A673 (cell line): ENCODE measurements at regions not wholly inside any gene's neighbourhood (a gene's known extent, or its start where the extent isn't known, plus 50 kb on each side); places are given as distances from the start of the nearest gene placed in this dataset.

Source experiments
- EZH2 ChIP-seq: fragments of 200-600 bp; sonication (generic); IDR thresholded peaks from 2 replicates; pipeline ENCODE4 v1.6.1; 2017; ENCODE audit warnings: borderline replicate concordance, low read depth, mild to moderate bottlenecking, mixed read lengths, antibody characterized with exemption, low read length; ENCODE audit not compliant: poor library complexity, severe bottlenecking
- TF ChIP-seq, protein P1 (sequence below): fragments of 300-800, 200-600 bp; sonication (generic); conservative IDR thresholded peaks from 2 replicates; pipeline ENCODE4 v1.5.1; 2017; ENCODE audit warnings: low read depth, mild to moderate bottlenecking, antibody characterized with exemption, low read length, moderate library complexity, mixed read lengths

GRCh38 chr5:88474574-88474973, 205.9 kb upstream of the TMEM161B start:
- TF ChIP-seq, protein P1, sequence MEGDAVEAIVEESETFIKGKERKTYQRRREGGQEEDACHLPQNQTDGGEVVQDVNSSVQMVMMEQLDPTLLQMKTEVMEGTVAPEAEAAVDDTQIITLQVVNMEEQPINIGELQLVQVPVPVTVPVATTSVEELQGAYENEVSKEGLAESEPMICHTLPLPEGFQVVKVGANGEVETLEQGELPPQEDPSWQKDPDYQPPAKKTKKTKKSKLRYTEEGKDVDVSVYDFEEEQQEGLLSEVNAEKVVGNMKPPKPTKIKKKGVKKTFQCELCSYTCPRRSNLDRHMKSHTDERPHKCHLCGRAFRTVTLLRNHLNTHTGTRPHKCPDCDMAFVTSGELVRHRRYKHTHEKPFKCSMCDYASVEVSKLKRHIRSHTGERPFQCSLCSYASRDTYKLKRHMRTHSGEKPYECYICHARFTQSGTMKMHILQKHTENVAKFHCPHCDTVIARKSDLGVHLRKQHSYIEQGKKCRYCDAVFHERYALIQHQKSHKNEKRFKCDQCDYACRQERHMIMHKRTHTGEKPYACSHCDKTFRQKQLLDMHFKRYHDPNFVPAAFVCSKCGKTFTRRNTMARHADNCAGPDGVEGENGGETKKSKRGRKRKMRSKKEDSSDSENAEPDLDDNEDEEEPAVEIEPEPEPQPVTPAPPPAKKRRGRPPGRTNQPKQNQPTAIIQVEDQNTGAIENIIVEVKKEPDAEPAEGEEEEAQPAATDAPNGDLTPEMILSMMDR, result no peak
- no peak for TF ChIP-seq EZH2
